Gastroesophageal sphincter (tissue), 3 donors: ENCODE measurements at regions not wholly inside any gene's neighbourhood (a gene's known extent, or its start where the extent isn't known, plus 50 kb on each side); places are given as distances from the start of the nearest gene placed in this dataset.

Source experiments
- POLR2A ChIP-seq, 2 donors: fragments of 450-650 bp; IDR thresholded peaks; one replicate each; pipeline ENCODE4 v1.6.1; 2017; ENCODE audit warnings: antibody characterized with exemption in 2 of 2, mild to moderate bottlenecking in 2 of 2, moderate library complexity in 1 of 2
- TF ChIP-seq, protein P1 (sequence below), 4 experiments: fragments of 200-600 bp in 2 of 4; fragments of 450-650 bp in 2 of 4; sonication (generic) in 1 of 4; IDR thresholded peaks; one replicate each; pipeline ENCODE4 v1.5.1; 2017 to 2019; ENCODE audit warnings: antibody characterized with exemption in 4 of 4, mild to moderate bottlenecking in 2 of 4, moderate library complexity in 2 of 4

DNA sequence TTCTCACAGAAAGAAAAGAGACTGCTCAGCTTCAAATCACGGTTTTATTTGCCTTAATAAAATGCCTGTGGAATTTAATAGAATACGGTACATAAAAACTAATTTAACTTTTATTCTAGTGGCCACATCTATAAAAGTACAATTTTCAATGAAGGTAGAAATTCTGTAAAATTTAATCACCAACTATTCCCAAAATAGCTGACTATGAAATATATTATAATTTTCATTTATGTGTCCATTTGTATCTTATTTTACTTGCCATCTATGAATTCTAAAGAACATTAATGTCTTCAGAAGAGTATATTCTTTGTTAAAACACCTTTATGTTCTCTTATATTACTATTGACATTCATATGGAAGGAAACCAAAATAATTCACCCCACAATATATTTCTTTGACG is 192.6 kb downstream of the BTBD3 start:
- TF ChIP-seq, protein P1, sequence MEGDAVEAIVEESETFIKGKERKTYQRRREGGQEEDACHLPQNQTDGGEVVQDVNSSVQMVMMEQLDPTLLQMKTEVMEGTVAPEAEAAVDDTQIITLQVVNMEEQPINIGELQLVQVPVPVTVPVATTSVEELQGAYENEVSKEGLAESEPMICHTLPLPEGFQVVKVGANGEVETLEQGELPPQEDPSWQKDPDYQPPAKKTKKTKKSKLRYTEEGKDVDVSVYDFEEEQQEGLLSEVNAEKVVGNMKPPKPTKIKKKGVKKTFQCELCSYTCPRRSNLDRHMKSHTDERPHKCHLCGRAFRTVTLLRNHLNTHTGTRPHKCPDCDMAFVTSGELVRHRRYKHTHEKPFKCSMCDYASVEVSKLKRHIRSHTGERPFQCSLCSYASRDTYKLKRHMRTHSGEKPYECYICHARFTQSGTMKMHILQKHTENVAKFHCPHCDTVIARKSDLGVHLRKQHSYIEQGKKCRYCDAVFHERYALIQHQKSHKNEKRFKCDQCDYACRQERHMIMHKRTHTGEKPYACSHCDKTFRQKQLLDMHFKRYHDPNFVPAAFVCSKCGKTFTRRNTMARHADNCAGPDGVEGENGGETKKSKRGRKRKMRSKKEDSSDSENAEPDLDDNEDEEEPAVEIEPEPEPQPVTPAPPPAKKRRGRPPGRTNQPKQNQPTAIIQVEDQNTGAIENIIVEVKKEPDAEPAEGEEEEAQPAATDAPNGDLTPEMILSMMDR (IDR thresholded peaks at IDR 0.05): no peak
- no peak for TF ChIP-seq POLR2A (IDR thresholded peaks at IDR 0.05)
